ENCODE measurements at regions not wholly inside any gene's neighbourhood (a gene's known extent, or its start where the extent isn't known, plus 50 kb on each side); places are given as distances from the start of the nearest gene placed in this dataset.

DNA sequence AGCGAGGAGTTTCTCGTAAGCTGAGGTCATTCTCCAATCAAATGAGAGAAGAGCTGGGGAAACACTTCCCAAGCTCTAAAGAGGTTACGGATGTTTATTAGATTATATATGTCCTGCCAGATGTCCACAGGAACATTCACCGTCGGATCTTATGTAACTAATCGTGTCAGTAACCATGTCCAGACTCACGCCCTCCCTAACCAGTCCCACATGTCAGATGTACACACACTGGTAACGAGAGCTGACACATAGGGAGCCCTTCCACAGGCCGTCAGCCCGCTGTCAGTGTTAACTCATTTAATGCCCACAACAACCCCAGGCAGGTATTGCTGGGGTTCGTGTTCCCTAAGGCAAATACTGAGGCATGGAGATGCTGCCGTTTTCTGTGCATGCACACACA, 223.7 kb upstream of the RTL1 start:
- Histone ChIP-seq H3K36me3 (ENCODE audit: insufficient read depth, low read length) (peaks cover 4% of the 10 kb centered on the region; the same call in 1 of the 2 replicates), H3K9me3 (ENCODE audit: insufficient read depth, low read length, severe bottlenecking) (no peaks in the 10 kb centered on the region), H3K79me2 (ENCODE audit: insufficient read depth, low read length) (peaks cover 7% of the 10 kb centered on the region; the same call in 1 of the 2 replicates), H3K4me3 (ENCODE audit: low read depth in 1 of 2, low read length in 2 of 2) (no peak overlapping the region), H2AFZ (ENCODE audit: low read depth, low read length) (no peak overlapping the region), H3K9ac (ENCODE audit: low read depth, low read length) (no peak overlapping the region), H4K20me1 (ENCODE audit: insufficient read depth, low read length) (no peaks in the 10 kb centered on the region), H3K27ac (ENCODE audit: low read length) (no peak overlapping the region), H3K4me2 (ENCODE audit: insufficient read depth, low read length) (no peak overlapping the region), H3K27me3 (ENCODE audit: insufficient read depth, low read length, poor library complexity) (no peaks in the 10 kb centered on the region), H3K4me1 (ENCODE audit: insufficient read depth, low read length) (peaks cover 14% of the 10 kb centered on the region)
- TF ChIP-seq EZH2 (IDR thresholded peaks at IDR 0.05; ENCODE audit: borderline replicate concordance, low read depth, low read length, severe bottlenecking), result no peak
- TF ChIP-seq, protein P1, sequence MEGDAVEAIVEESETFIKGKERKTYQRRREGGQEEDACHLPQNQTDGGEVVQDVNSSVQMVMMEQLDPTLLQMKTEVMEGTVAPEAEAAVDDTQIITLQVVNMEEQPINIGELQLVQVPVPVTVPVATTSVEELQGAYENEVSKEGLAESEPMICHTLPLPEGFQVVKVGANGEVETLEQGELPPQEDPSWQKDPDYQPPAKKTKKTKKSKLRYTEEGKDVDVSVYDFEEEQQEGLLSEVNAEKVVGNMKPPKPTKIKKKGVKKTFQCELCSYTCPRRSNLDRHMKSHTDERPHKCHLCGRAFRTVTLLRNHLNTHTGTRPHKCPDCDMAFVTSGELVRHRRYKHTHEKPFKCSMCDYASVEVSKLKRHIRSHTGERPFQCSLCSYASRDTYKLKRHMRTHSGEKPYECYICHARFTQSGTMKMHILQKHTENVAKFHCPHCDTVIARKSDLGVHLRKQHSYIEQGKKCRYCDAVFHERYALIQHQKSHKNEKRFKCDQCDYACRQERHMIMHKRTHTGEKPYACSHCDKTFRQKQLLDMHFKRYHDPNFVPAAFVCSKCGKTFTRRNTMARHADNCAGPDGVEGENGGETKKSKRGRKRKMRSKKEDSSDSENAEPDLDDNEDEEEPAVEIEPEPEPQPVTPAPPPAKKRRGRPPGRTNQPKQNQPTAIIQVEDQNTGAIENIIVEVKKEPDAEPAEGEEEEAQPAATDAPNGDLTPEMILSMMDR (IDR thresholded peaks at IDR 0.05; ENCODE audit: borderline replicate concordance, extremely low read depth, low read length, poor library complexity, severe bottlenecking), result no peak
- ATAC-seq (ENCODE audit: insufficient read depth, low read depth), result no peak
- DNase-seq, result no peak

DNA sequence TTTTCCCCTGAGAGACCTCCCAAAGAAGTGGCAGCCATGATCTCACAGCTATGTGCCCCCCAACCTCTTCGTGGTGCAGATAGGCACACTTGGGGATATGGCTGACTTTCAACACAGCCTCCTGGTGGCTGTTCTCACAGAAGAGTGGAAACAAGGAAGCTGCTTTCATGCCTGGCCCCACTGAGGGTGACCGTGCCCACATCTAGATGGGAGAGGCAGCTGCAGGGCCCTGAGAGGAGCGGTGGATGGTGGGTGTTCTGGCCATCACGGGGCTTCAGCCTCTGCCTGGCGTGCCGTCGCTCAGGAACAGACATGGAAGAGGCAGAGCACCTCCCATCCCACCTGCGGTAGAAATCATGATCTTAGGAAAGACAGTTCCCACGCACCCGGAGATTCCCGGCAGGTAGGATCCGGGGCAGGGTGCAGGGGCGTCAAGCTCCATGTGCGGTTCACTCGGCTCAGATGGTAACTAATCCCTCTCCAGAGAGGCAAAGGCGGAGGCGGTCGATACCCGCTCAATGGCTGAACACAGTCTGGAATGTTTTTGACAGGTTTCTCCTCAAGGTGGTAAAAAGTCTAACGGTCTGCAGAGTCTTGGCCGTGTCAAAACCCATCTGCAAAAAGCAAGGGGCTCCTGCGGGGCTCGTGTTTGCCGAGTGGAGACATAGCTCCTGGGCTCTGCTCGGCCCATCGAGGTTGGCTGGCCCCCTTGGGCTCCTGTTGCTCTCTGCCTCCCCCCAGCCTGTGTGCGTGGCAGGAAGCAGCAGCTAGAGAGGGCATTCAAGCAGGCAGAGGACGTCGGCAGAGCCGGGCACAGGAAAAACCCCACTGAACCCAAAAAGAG, 225.2 kb upstream of the RTL1 start:
- H2AFZ ChIP-seq (ENCODE audit: low read depth, low read length), result no peak overlapping the region
- TF ChIP-seq, protein P1 (IDR thresholded peaks at IDR 0.05; ENCODE audit: borderline replicate concordance, extremely low read depth, low read length, poor library complexity, severe bottlenecking), result no peak
- no peak for TF ChIP-seq EZH2 (IDR thresholded peaks at IDR 0.05; ENCODE audit: borderline replicate concordance, low read depth, low read length, severe bottlenecking)
- peaks cover 13% of the 10 kb centered on the region for H3K4me1 ChIP-seq (ENCODE audit: insufficient read depth, low read length)
- H3K9ac ChIP-seq (ENCODE audit: low read depth, low read length), result no peak overlapping the region
- H3K36me3 ChIP-seq (ENCODE audit: insufficient read depth, low read length), result peaks cover 4% of the 10 kb centered on the region; the same call in 1 of the 2 replicates
- no peaks in the 10 kb centered on the region for H4K20me1 ChIP-seq (ENCODE audit: insufficient read depth, low read length)
- no peaks in the 10 kb centered on the region for H3K9me3 ChIP-seq (ENCODE audit: insufficient read depth, low read length, severe bottlenecking)
- H3K27ac ChIP-seq (ENCODE audit: low read length), result no peak overlapping the region
- no peak overlapping the region for H3K4me3 ChIP-seq (ENCODE audit: low read depth in 1 of 2, low read length in 2 of 2)
- DNase-seq (no peak), ATAC-seq (ENCODE audit: insufficient read depth, low read depth) (0 out of 3 replicates have a peak, but pooled peaks have one; percentile 12)
- peaks cover 2% of the 10 kb centered on the region; the same call in 1 of the 2 replicates for H3K79me2 ChIP-seq (ENCODE audit: insufficient read depth, low read length)
- no peaks in the 10 kb centered on the region for H3K27me3 ChIP-seq (ENCODE audit: insufficient read depth, low read length, poor library complexity)
- no peak overlapping the region for H3K4me2 ChIP-seq (ENCODE audit: insufficient read depth, low read length)

DNA sequence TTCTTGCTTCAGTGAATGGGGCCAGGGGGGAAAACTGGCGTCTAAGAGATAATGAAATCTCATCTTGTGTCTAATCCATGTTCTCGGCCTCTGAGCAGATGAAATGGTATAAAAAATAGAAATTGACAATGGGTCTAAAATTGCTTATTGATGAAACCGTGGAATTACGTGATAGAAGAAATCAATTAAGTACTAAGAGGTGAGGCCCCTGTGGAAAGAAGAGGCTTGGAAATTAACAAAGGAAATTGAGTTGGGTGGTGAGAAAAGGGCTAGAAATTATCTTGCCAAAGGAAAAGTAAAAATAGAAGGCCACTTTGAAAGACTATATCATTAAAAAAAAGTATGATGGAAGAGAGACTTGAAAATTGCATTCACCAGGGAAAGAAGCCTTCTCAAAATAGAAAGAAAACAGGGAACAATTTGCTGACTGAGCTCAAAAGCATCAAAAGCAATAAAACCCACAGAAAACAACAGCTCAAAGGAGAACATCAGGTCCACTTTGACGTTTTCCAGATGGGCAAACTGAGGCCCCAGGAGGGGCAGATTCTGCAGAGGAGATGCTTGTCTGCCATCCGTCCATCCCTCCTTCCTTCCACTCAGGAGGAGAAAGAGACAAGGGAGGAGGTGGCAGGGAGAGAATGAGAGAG, 226.1 kb upstream of the RTL1 start:
- Histone ChIP-seq H3K36me3 (ENCODE audit: insufficient read depth, low read length) (peaks cover 3% of the 10 kb centered on the region; the same call in 1 of the 2 replicates), H2AFZ (ENCODE audit: low read depth, low read length) (no peak overlapping the region), H3K9ac (ENCODE audit: low read depth, low read length) (no peak overlapping the region), H3K79me2 (ENCODE audit: insufficient read depth, low read length) (peaks cover 2% of the 10 kb centered on the region; the same call in 1 of the 2 replicates), H3K27ac (ENCODE audit: low read length) (no peak overlapping the region), H4K20me1 (ENCODE audit: insufficient read depth, low read length) (no peaks in the 10 kb centered on the region), H3K4me2 (ENCODE audit: insufficient read depth, low read length) (no peak overlapping the region), H3K27me3 (ENCODE audit: insufficient read depth, low read length, poor library complexity) (no peaks in the 10 kb centered on the region), H3K9me3 (ENCODE audit: insufficient read depth, low read length, severe bottlenecking) (no peaks in the 10 kb centered on the region), H3K4me1 (ENCODE audit: insufficient read depth, low read length) (peaks cover 22% of the 10 kb centered on the region), H3K4me3 (ENCODE audit: low read depth in 1 of 2, low read length in 2 of 2) (no peak overlapping the region)
- no peak for DNase-seq
- TF ChIP-seq, protein P1 (IDR thresholded peaks at IDR 0.05; ENCODE audit: borderline replicate concordance, extremely low read depth, low read length, poor library complexity, severe bottlenecking), result no peak
- TF ChIP-seq EZH2 (IDR thresholded peaks at IDR 0.05; ENCODE audit: borderline replicate concordance, low read depth, low read length, severe bottlenecking), result no peak
- ATAC-seq (ENCODE audit: insufficient read depth, low read depth), result no peak
